ENCODE measurements at regions not wholly inside any gene's neighbourhood (a gene's known extent, or its start where the extent isn't known, plus 50 kb on each side); places are given as distances from the start of the nearest gene placed in this dataset.

- no peaks in the 10 kb centered on the region for H4K20me1 ChIP-seq (ENCODE audit: low read depth, low read length)
- H2AFZ ChIP-seq (ENCODE audit: low read depth, low read length, severe bottlenecking): no peak overlapping the region
- no peak overlapping the region for H3K4me2 ChIP-seq (ENCODE audit: low read depth, low read length, poor library complexity, severe bottlenecking)
- no peaks in the 10 kb centered on the region for H3K36me3 ChIP-seq (ENCODE audit: low read length)
- TF ChIP-seq EZH2phosphoT487 (conservative IDR thresholded peaks at IDR 0.05; ENCODE audit: low read length) (no peak), CTCF (IDR thresholded peaks at IDR 0.05; ENCODE audit: insufficient read depth, low read length, poor library complexity, severe bottlenecking) (no peak)
- no peaks in the 10 kb centered on the region for H3K9me3 ChIP-seq (ENCODE audit: insufficient read depth, low read length)
- H3K27me3 ChIP-seq (ENCODE audit: low read length): no peaks in the 10 kb centered on the region
- H3K27ac ChIP-seq (ENCODE audit: low read depth, low read length): no peak overlapping the region
- no peaks in the 10 kb centered on the region for H3K9me2 ChIP-seq (replicated peaks; ENCODE audit: insufficient read depth, low read length)
- H3F3A ChIP-seq (ENCODE audit: insufficient read depth): no peaks in the 10 kb centered on the region
- no peaks in the 10 kb centered on the region for H3K79me2 ChIP-seq (ENCODE audit: insufficient read depth, low read length)
- H3K4me3 ChIP-seq (ENCODE audit: insufficient read depth, low read length, poor library complexity, severe bottlenecking): no peak overlapping the region
- no peak overlapping the region for H3K9ac ChIP-seq (ENCODE audit: low read length)
Observed at GRCh38 chr14:65927931-65928356, 515.4 kb downstream of the FUT8 start.

GRCh38 chr14:65928995-65929394 is 516.5 kb downstream of the FUT8 start:
- no peaks in the 10 kb centered on the region for H3K9me3 ChIP-seq (ENCODE audit: insufficient read depth, low read length)
- no peaks in the 10 kb centered on the region for H3K79me2 ChIP-seq (ENCODE audit: insufficient read depth, low read length)
- no peak overlapping the region for H3K4me2 ChIP-seq (ENCODE audit: low read depth, low read length, poor library complexity, severe bottlenecking)
- no peaks in the 10 kb centered on the region for H3F3A ChIP-seq (ENCODE audit: insufficient read depth)
- no peaks in the 10 kb centered on the region for H4K20me1 ChIP-seq (ENCODE audit: low read depth, low read length)
- no peak overlapping the region for H2AFZ ChIP-seq (ENCODE audit: low read depth, low read length, severe bottlenecking)
- TF ChIP-seq EZH2phosphoT487 (conservative IDR thresholded peaks at IDR 0.05; ENCODE audit: low read length) (no peak), CTCF (IDR thresholded peaks at IDR 0.05; ENCODE audit: insufficient read depth, low read length, poor library complexity, severe bottlenecking) (no peak)
- no peaks in the 10 kb centered on the region for H3K27me3 ChIP-seq (ENCODE audit: low read length)
- H3K9me2 ChIP-seq (replicated peaks; ENCODE audit: insufficient read depth, low read length): no peaks in the 10 kb centered on the region
- H3K27ac ChIP-seq (ENCODE audit: low read depth, low read length): no peak overlapping the region
- H3K4me3 ChIP-seq (ENCODE audit: insufficient read depth, low read length, poor library complexity, severe bottlenecking): no peak overlapping the region
- H3K36me3 ChIP-seq (ENCODE audit: low read length): no peaks in the 10 kb centered on the region
- no peak overlapping the region for H3K9ac ChIP-seq (ENCODE audit: low read length)

- Histone ChIP-seq H3K9me3 (ENCODE audit: insufficient read depth, low read length) (no peaks in the 10 kb centered on the region), H3K9ac (ENCODE audit: low read length) (no peak overlapping the region), H3F3A (ENCODE audit: insufficient read depth) (no peaks in the 10 kb centered on the region), H2AFZ (ENCODE audit: low read depth, low read length, severe bottlenecking) (no peak overlapping the region), H3K27ac (ENCODE audit: low read depth, low read length) (no peak overlapping the region), H3K27me3 (ENCODE audit: low read length) (no peaks in the 10 kb centered on the region), H3K4me3 (ENCODE audit: insufficient read depth, low read length, poor library complexity, severe bottlenecking) (no peak overlapping the region), H3K9me2 (replicated peaks; ENCODE audit: insufficient read depth, low read length) (no peaks in the 10 kb centered on the region), H4K20me1 (ENCODE audit: low read depth, low read length) (no peaks in the 10 kb centered on the region), H3K79me2 (ENCODE audit: insufficient read depth, low read length) (no peaks in the 10 kb centered on the region), H3K36me3 (ENCODE audit: low read length) (no peaks in the 10 kb centered on the region), H3K4me2 (ENCODE audit: low read depth, low read length, poor library complexity, severe bottlenecking) (no peak overlapping the region)
- TF ChIP-seq EZH2phosphoT487 (conservative IDR thresholded peaks at IDR 0.05; ENCODE audit: low read length) (no peak), CTCF (IDR thresholded peaks at IDR 0.05; ENCODE audit: insufficient read depth, low read length, poor library complexity, severe bottlenecking) (no peak)
Observed at GRCh38 chr14:65933400-65934069, 521.0 kb downstream of the FUT8 start.

All from SU-DHL-6 (cell line).